Stimulated activated CD8-positive, alpha-beta memory T cell treated with anti-CD3 and anti-CD28 coated beads, Interleukin-12 subunit alpha, Interleukin-12 subunit beta, amount 100 ng/mL, for 1 hour (primary cell): ENCODE measurements at regions not wholly inside any gene's neighbourhood (a gene's known extent, or its start where the extent isn't known, plus 50 kb on each side); places are given as distances from the start of the nearest gene placed in this dataset.

Source experiments
- DNase-seq: peaks from one replicate; pipeline ENCODE4 v3.0.0-alpha.2; 2020; ENCODE audit warnings: low read depth

DNA sequence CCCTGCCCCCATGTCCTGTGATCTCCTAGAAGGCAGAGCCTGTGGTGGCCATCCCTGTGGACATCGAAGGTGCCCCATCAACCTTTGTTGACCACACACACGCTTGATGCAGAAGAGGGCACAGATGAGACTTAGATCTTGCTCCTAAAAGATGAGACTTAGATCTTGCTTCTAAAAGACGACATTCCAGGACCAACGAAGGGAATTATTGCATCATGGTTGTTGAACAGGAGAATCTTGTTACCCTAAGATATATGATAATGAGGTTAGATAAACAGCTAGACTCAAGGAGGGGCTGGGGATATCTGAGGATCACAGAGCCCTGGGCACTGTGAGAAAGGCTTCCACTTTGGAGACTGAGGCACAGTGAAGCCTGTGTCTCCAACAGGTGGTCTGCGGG, 91.1 kb upstream of the WSCD2 start:
- no peak for DNase-seq

DNA sequence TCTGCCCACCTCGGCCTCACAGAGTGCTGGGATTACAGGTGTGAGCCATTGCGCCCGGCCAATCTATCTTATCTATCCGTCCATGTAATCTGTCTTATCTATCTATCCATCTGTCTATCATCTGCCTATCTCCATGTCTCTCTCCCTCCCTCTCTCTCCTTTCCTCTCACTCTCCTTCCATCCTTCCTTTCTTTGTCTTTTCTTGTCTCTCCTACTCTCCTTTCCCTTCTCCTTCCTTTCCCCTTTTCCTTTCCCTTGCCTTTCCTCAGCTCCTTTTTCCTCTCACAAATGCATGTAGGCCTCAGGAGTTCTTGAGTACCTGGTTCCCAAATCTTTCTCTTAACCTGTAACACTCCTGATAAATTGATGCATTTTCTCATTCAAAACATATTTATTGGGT, 89.3 kb upstream of the WSCD2 start:
- no peak for DNase-seq

DNA sequence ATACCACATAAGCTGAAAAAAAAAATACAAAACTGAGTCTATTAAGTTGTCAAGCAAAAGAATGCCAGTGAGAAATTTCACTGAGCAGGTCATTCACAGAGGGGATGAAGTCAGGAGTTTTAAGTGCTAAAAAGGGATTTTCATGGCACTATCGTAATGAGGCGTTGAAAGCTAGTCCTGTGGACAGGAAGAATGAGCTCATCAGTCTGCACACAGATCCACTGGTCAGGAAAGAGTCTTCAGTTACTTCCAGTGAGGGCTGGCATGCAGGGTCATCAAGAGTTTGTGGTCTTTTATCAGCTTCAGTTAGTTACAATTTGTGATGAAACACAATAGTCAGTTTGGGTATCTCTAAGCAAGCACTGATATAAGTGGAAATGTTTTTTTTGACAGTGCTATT, 88.1 kb upstream of the WSCD2 start:
- DNase-seq = no peak

DNA sequence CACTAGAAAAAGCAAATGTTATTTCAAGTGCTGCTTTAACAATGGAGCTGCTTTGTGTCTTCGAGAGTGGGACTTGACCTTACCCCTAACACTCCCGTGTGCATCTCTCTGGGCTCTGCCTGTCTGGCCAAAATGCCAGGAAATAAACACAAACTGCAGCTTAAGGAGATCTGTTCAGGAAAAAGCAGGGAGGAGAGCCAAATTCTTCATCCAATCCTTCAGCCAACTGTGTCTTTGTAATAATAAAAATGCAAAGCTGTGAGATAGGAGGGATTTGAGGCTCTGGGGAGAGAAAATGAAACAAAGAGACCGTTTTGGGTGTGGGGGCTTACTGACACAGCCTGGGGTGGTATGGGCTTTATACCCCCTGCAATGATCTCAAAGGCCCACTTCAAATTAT, 85.8 kb upstream of the WSCD2 start:
- DNase-seq = no peak

DNA sequence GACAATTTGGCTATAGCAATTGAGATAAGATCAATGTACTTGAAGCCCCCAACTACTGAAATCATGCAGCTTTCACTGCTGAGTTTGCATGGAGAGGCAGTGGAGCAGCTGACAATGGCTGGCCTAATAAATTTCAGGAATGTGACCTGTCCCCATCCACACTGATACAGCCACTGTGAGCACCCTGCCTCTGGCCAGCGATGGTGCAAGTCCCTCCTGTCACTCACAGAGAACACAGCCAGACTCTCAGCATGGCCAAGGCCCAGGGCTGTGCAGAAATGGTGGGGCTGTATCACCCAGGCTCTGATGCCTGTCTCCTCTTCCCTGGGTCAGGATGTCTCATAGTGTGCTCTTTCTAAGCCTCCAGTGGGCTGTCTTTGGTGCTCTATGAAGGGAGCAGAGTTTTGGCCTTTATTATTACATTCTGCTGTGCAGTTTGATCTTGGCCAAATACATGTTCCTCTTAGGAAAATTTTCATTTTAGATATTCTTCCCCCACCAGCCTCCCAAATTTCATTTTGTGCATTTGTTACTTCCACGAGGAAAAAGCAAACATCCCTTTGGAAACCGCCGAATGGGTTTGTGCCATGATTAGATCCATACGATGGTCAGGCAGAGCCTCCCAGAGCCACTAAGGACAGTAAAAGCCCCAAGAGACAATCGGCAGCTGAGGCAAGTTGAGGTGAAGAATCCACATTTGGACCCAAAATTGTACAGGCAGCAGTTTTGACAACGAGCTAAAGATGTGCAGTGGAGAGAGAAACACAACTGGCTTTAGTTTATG, 85.1 kb upstream of the WSCD2 start:
- DNase-seq = no peak

DNA sequence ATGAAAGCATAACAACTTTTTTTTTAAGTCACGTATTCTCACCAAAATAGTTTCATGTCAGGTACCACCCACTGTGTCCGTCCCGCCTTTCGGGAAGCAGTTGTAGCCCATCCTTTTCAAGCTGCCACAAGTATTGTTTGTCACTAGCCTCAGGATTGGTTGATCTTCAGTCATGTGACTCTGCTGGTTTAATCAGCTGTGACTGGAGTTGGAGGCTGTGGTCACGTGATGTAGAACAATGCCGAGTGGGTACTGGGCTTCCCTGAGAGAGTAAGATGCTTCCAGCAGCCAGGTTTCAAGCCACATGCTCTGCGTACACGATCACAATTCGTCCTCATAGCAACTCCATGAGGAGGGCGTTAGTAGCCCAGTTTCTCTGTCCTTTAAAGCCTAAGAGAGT, 83.0 kb upstream of the WSCD2 start:
- DNase-seq = no peak

DNA sequence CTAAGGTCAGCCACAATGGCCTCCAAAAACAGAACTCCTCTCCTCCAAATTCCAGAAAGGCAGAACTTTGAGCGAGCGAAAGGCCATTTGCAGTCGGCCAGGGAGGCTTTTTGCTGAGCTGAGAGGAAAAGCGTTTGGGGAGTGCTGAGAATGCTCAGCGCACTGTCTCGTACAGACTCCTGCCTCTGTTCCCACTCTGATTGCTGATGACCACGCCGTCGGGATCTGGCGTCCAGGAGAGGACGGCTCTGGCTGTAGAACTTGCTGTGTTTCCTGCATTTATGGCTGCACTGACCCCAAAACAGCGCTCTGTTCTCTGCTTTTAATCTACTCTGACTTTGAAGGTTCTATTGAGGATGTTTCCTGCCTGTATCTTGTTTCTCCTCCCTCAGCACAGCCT, 82.4 kb upstream of the WSCD2 start:
- no peak for DNase-seq

DNA sequence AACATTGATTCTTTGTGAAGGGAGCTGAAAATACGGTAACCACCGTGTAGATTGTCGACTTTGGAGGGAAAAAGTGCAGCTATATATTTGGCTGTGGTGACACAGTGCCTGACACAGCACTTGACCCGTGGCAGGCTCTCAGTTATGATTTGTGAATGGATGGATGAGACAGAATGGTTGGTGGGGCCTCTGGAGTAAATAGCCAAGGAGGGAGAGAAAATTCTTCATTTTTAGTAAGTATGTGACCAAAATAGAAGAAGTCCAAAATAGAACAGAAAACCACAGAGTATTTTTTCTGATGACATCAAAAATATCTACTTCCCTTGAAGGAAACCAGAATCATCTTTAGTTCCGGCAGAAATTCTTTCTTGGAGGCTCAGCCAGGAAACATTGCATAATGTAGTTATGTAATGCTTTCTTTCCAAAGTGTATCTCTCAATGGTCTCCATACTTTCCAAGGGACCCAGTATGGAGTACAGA, 82.0 kb upstream of the WSCD2 start:
- no peak for DNase-seq

DNA sequence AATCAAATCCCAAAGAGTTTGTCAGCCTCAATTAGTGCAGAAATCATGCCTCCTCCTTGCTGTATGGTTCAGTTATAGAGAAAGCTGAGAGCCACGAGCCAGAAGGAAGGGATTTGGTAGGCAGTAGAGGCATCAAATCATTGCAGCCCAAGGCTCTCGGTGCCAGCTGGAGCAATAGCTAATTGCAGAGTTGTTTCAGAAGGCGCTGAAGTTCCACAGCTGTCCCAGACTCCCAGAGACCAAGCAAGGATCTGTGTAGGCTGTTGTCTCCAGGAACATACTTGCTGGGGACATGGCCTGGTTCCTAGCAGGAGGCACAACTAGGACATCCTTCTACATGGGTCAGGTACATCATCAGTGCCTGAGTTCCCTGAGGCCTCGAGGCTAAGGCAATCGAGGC, 80.4 kb upstream of the WSCD2 start:
- DNase-seq = no peak

DNA sequence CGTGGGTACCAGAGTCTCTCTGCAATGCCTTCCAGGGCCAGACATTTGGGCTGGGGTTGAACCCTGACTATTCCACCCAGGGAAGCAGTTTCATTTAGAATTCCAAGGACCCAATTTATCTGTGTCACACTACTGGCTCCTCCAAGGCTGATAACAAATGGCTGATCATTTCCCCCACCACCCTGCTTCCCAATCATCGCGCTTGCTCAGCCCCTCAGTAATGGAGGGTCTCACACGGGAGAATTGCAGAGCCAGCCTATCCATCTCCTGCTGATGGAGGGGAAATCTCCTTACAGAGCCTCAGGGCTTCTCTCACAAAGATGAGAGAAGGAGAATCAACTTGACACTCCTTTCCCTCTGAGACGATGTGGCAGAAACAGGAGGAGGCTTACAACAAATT, 78.4 kb upstream of the WSCD2 start:
- no peak for DNase-seq

DNA sequence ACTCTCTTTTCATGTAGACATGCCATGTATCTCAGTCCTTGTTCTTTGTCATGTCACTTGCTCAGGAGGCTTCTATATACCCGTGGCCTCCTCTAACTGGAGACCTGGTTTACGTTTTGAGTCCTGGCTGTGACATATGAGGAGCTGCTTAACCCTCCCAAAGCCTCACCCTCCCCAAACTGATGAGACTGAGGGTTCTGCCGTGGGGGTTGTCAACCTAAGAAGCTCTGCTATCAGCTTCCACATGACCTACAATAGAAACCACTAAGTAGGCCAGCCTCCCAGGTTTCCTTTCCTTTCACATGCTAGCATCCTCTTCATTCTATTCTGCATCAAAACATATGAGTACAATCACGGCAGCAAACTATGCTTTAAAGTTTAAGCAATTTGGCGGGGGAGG, 76.8 kb upstream of the WSCD2 start:
- no peak for DNase-seq

DNA sequence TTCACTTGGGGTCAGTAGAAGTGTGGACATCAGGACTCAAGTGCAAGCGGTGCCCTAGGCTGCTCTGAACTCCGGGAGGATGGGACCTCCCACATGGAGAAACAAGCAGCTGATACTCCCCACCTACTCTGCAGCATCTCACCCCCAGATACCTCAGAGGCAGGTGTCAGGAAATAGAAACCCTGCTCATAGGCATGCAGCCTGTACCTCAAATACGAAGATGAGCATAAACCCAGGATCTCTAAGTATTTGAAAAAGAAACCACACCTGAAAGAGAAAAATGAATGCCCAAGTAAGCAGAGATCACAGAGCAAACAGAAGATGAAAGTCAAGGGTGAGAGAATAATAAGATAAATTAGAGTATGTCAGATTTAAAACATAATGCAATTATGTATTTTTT, 75.6 kb upstream of the WSCD2 start:
- no peak for DNase-seq

DNA sequence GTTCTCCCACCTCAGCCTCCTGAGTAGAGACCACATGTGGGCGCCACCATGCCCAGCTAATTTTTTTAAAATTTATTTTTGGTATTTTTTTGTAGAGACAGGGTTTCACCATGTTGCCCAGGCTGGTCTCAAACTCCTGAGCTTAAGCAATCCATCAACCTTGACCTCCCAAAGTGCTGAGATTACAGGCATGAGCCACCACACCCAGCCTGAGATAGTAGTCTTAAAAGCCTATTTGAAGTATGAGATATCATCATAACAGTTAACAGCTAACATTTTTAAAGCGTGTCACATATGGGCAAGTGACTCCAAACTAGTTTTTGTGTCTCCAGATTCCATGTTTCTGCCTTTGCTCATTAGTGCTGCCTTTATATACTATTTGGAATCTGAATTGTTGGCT, 74.6 kb upstream of the WSCD2 start:
- DNase-seq = no peak

DNA sequence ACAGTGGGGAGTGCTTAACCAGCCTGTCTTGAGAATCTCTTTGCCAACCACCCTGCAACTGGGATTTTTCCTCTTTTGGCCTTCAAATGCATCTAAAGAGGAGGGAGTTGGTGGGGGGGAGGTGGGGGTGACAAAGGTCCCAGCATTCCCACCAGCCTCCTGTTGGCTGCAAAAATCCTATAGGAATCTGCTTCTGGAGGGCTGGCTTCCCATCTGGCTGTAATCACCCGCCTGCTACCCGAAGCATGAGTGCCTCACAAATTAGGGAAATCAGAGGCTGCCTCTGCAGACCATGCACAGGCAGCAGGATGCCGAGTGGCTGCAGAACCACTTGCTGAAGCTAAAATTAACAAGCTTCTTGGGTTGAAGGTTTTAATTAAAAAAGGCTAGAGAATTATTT, 73.9 kb upstream of the WSCD2 start:
- no peak for DNase-seq

DNA sequence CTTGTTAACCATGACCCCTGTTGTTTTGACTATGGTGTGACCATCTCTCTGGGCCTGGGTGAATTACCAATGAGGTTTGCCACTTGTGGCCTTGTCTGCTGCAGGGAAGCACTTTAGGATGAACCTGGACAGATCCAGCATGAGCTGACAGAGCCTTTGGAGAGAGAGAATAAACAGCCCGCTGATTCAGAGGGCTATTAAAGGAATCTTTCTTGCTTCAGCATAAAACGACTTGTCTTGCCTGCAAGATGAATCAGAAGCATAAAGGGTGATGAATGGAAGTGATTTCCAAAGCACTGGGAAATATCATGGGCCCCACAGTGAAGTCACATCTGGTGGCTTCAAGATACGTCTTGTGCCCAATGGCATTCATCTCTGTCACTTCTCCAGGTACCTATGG, 69.0 kb upstream of the WSCD2 start:
- no peak for DNase-seq

DNA sequence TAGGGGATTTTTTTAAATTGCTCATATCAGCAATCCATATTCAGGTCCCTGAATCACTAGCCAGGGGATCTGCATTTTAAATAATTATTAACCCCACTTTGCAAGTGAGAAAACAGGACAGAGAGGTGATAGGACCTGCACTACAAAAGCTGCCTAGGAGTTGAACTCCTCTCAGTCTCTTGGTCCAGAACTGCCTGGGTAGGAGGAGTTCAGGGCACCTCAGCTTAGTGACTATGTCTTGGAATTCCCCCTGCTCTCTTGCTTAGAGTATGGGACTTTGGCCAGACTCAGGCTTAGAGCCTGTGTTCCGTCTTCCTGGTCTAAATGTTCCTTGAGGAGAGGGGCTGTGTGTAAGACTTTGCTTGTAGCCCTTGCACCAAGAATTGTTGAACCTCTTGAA, 68.2 kb upstream of the WSCD2 start:
- no peak for DNase-seq

DNA sequence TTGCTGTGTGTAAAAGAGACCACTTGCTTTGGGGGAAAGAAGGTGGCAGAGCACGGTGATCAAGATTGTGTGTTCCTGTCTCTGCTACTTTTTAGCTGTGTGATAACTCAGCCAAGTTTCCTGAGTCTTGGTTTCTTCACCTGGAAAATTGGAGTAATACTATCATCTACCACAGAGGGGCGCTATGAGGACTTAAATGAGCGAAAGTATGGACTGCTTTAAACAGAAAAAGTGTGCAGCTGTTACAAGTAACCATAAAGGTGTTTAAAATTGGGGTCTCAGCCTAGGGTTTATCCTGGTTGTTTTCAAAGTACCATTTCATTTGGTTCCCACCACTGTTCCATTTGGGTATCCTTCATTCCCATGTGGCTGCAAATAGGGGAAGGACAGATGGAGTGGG, 65.9 kb upstream of the WSCD2 start:
- no peak for DNase-seq

DNA sequence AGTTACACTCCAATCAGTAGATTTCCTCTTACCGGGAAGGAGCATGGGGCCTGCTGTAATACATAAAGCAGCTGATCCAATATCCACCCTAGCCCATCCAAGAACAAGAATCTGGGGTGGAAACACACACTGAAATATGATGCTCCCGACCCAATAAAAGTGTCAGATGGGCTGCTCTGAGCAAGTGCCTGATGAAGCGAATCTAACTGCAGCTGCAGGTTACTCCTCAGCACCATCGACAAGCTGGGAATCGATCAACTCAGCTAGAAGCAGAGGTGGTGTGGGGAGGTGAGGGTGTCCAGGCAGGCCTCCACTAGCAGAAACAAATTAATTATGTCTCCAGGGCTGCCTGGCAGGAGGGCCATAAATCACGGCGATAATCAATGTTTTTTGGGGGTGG, 64.0 kb upstream of the WSCD2 start:
- DNase-seq = no peak

DNA sequence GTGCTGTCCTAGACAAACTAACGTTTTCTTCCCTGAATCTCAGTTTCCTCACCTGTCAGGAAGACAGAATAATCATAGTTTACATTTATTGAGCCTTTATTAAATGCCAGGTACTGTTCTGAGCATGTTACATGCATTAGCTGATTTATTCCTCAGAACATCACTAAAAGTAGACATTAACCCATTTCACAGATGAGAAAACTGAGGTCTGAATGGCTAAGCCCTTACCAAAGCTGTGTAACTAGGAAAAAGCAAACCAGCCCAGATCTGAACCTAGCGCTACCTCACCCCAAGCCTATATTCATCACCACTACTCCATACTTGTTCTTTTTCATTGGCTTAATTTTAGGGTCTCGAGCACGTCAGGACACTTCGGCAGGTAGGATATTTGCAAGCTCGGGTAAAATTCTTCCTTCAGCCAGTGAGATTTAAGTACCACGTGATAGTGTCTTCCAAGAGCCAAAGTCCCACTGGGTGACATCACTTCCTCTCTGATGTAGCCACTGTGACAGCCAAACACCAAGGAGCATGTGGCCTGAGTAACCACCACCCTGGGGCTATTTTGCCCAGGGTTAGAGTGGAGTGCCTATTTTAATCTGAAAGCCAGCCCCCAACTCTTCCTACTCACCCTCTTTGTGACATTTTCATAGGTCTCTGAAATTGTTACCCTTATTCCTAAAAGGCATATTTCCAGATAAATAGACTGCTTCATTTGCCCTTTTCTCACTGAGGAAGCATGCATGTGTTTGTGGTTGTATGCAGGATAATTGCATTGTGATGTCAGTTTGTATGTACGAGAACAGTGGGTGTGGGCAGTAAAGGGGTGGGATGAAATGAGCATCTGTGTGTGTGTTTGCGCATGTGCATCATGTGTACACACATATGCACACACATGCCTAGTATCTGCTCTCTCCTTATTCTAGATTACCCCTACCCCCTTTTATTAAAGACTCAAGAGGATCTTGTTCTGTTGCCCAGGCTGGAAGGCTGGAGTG, 62.2 kb upstream of the WSCD2 start:
- no peak for DNase-seq

DNA sequence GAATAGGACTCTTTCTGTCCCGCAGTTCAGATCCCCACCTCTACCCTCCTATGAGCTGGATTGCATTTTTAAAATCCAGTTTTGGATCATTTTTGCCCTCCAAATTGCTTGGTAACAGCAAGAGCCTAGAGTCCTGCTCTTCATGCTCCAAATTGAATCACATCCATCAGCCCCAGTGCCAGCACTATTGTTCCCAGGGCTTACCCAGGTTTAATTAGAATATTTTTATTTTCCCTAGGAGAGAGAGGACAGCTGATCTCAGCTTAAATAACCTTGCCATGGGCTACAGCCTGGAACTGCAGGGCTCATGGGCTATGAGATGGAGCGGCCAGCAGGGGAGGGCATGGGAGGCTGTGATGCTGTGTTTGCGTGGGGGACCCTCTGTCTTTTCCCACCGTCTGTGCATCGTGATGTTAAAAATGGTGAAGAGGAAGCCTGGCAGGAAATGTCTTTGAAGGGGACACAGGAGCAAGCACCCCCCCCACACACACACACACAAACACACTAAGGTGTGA, 59.4 kb upstream of the WSCD2 start:
- DNase-seq = no peak

DNA sequence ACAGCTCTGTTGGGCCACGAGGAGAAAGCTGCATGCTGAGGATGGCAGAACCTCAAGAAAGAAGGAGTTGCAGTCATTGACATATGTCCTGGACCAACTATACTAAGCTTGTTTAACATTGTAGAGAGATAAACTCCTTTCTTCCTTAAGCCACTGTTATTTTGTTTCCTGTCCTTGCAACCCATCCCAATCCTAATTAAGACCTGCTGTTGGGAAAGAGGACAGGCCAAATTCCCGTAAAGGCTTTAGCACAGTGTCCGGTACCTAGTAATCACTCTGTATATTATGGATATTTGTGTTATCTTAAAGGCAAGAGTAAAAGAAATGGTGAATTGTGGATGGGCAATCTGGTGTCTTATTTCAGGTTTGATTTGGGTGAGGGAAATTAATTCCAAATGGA, 53.5 kb upstream of the WSCD2 start:
- no peak for DNase-seq

DNA sequence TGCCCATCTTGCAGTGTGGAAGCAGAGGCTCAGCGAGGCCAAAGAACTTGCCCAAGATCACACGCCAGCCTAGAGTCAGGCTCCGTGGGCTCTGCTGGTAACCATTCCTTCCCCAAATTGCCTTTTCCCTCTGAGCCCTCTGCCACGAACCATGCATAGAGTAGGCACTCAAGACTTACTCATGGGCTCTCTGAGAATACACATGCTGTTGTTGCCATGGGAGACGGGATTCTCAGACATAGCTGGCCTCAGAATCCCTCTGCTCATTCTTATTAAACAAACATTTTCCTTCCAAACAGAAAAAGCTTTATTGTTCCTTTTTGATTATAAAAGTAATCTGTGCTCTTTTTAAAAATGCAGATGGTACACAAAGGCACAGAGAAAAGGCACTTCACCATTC, 52.5 kb upstream of the WSCD2 start:
- DNase-seq = no peak

DNA sequence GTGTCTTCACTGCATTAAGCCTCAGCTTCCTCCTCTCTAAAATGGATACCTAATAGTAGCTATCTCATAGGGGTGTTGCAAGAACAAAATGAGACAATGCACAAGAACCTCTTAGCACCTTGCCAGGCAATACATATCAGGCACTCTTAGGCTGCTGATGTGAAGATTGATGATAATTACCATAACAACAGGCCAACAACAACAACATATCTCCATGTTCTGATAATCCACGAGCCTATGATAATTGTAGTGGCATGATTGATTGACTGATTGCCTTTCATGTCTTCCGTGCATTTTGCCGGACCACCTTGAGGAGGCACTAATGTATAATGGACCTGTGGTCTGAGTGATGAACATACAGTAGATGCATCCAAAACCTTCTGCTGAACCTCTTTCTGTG, 50.7 kb upstream of the WSCD2 start:
- DNase-seq = no peak
